GM20000 (cell line): ENCODE measurements at regions not wholly inside any gene's neighbourhood (a gene's known extent, or its start where the extent isn't known, plus 50 kb on each side); places are given as distances from the start of the nearest gene placed in this dataset.
"Not testable (repeated sequence)": the region's sequence is repeated elsewhere in the genome, so short reads cannot be mapped to it uniquely, and the experiment has no call there.

Experiments used
- DNase-seq: peaks from one replicate; pipeline ENCODE4 v3.0.0; 2012; ENCODE audit warnings: low spot score
- TF ChIP-seq, protein P1 (sequence below): IDR thresholded peaks from 2 replicates; pipeline ENCODE4 v1.5.1; 2012; ENCODE audit warnings: mild to moderate bottlenecking, control low read depth; ENCODE audit errors: extremely low read depth, missing control alignments

- TF ChIP-seq, protein P1, sequence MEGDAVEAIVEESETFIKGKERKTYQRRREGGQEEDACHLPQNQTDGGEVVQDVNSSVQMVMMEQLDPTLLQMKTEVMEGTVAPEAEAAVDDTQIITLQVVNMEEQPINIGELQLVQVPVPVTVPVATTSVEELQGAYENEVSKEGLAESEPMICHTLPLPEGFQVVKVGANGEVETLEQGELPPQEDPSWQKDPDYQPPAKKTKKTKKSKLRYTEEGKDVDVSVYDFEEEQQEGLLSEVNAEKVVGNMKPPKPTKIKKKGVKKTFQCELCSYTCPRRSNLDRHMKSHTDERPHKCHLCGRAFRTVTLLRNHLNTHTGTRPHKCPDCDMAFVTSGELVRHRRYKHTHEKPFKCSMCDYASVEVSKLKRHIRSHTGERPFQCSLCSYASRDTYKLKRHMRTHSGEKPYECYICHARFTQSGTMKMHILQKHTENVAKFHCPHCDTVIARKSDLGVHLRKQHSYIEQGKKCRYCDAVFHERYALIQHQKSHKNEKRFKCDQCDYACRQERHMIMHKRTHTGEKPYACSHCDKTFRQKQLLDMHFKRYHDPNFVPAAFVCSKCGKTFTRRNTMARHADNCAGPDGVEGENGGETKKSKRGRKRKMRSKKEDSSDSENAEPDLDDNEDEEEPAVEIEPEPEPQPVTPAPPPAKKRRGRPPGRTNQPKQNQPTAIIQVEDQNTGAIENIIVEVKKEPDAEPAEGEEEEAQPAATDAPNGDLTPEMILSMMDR: no peak
- DNase-seq: no peak
Observed at GRCh38 chr7:68406480-68406879, 1191.8 kb upstream of the AUTS2 start.

DNA sequence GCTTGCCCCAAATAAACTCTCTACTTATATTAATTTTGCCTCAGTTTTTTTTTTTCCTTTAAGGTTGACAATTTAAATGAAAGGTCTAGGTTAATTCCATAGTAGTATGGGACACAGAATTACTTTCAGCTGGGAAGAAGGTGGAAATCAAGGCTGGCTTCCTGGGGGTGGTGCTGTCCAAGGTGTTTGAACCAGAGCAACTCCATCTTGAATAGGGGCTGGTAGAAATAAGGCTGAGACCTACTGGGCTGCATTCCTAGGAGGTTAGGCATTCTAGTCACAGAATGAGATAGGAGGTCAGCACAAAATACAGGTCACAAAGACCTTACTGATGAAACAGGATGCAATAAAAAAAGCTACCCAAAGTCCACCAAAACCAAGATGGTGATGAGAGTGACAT, 1190.8 kb upstream of the AUTS2 start:
- DNase-seq: no peak

DNA sequence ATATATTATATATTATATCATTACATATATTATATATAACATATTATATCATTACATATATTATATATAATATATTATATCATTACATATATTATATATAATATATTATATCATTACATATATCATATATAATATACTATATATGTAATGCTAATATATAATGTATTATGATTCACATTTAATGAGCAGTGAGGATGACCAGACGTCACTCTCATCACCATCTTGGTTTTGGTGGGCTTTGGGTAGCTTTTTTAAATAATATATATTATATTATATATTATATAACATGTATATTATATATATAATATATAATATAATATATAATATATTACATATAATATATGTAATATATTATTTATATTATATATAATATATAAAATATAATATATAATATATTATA, 1189.4 kb upstream of the AUTS2 start:
- DNase-seq: no peak
- TF ChIP-seq, protein P1: no peak

More for the DNA sequence above, 1190.8 kb upstream of the AUTS2 start:
- TF ChIP-seq, protein P1: no peak

GRCh38 chr7:68409851-68410250, 1188.4 kb upstream of the AUTS2 start:
- DNase-seq: no peak
- TF ChIP-seq, protein P1: no peak

GRCh38 chr7:68410693-68411092, 1187.6 kb upstream of the AUTS2 start:
- DNase-seq: not testable (repeated sequence)

DNA sequence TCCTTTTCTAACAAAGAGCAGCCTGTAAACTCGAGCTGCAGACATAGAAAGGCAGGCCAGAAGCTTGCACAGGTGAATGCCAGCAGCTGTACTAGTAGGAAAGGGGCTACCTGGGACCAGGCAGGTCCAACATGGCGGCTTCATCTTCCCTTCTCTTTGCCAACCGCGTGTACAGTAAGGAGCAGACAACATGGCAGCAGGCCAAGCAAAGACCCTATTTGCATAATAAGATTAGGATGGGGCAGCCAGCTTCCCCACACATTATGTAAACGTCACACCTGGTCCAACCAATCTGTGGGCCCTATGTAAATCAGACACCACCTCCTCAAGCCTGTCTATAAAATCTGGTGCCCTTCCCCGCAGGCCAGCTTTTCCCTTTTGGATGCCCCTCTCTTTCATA, 1186.5 kb upstream of the AUTS2 start:
- TF ChIP-seq, protein P1: no peak
- DNase-seq: no peak

DNA sequence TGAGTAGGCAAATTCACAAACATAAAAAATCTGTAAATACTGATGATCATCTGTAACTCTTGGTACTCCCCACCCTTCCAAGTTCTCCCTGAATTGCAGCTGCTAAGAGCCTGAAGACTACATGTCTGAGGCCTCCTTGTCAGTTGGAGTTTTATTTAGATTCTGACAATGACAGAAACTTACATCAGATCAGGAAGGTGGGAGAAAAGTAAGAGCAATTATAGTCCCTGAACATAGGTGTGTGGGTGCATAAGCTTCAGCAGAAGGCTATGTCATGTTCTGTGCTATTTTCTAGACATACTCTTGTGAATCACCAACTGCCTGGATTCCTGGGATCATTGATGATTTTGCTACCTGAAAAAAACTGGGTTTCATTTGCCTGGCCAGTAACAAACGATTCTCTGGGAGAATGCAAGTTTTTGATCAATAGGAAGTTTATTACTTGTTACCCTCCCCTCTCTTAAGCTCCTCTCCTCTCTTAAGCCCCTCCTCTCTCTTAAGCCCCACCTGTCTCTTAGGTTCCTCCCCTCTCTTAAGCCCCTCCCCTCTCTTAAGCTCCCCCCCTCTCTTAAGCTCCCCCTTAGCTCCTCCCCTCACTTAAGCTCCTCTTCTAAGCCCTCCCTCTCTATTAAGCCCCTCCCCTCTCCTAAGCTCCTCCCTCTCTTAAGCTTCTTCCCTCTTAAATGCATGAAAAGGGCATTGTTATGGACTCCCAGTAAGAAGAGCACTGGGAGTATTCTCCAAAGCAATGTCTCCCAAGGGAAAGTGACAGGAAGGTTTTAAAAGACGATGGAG, 1183.4 kb upstream of the AUTS2 start:
- TF ChIP-seq, protein P1: no peak
- no peak for DNase-seq

DNA sequence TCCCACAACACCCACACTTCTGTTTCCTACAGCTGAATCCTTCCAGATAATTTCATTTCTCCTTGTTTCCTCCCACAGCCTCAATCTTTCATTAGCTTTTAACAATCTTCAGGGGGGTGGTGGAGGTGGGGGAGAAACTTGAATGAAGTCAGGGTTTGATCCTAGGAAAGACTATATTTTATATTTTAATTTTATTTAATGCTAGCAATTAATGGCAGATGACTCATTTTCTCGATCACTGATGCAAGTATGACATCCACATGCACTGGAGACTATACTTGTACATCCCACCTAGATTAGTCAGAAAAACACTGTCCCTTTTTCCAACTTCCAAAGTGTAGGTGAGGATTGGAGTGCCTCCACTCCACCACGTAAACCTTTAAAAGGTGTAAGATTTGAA, 1181.3 kb upstream of the AUTS2 start:
- no peak for DNase-seq
- TF ChIP-seq, protein P1: no peak
